Suprapubic skin (tissue), 4 donors: ENCODE measurements at regions not wholly inside any gene's neighbourhood (a gene's known extent, or its start where the extent isn't known, plus 50 kb on each side); places are given as distances from the start of the nearest gene placed in this dataset.

Experiments
- CTCF ChIP-seq, 2 donors: fragments of 200-600 bp in 1 of 2; fragments of 450-650 bp in 1 of 2; sonication (generic) in 1 of 2; IDR thresholded peaks; one replicate each; pipeline ENCODE4 v1.5.1; 2016 to 2019; ENCODE audit warnings: antibody characterized with exemption in 2 of 2, mild to moderate bottlenecking in 1 of 2, moderate library complexity in 1 of 2
- POLR2A ChIP-seq, 2 donors: fragments of 450-650 bp; IDR thresholded peaks; one replicate each; pipeline ENCODE4 v1.6.1; 2017; ENCODE audit warnings: antibody characterized with exemption in 2 of 2, mild to moderate bottlenecking in 2 of 2, moderate library complexity in 2 of 2
- POLR2AphosphoS5 ChIP-seq, 3 donors: sonication (generic); formaldehyde crosslinking; IDR thresholded peaks; one replicate each; pipeline ENCODE4 v1.6.1; 2017; ENCODE audit warnings: antibody characterized with exemption in 3 of 3

GRCh38 chrX:4110964-4111363 lies 397.5 kb upstream of the PRKX start:
- no peak for TF ChIP-seq CTCF (IDR thresholded peaks at IDR 0.05)
- no peak for TF ChIP-seq POLR2AphosphoS5 (IDR thresholded peaks at IDR 0.05)
- TF ChIP-seq POLR2A (IDR thresholded peaks at IDR 0.05): no peak
